Epithelial cell of proximal tubule (primary cell): ENCODE measurements at regions not wholly inside any gene's neighbourhood (a gene's known extent, or its start where the extent isn't known, plus 50 kb on each side); places are given as distances from the start of the nearest gene placed in this dataset.
"Not testable (repeated sequence)": the region's sequence is repeated elsewhere in the genome, so short reads cannot be mapped to it uniquely, and the experiment has no call there.

Source experiments
- DNase-seq: peaks from one replicate; pipeline ENCODE4 v3.0.0-alpha.2; 2011; ENCODE audit warnings: low read depth
- H3K4me3 ChIP-seq: 2 replicates; pipeline ENCODE4 v1.5.1; 2011; ENCODE audit warnings: low read depth, mild to moderate bottlenecking, low read length
- TF ChIP-seq, protein P1 (sequence below): conservative IDR thresholded peaks from 2 replicates; pipeline ENCODE4 v1.5.1; 2012; ENCODE audit warnings: low read depth, mild to moderate bottlenecking, low read length

DNA sequence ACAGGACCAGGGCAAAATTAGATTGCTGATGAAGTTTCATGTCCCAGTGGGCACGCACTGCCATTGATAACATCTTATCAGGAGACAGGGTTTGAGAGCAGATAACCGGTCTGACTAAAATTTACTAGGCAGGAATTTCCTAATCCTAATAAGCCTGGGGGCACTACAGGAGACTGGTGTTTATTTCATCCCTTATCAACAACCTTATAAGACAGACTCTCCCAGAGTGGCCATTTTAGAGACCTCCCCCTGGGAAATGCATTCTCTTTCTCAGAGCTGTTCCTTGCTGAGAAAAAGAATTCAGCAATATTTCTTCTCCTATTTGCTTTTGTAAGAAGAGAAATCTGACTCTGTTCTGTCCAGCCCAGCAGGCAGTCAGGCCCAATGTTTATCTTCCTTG is 423.4 kb upstream of the IMPG1 start:
- no peak for DNase-seq
- no peak overlapping the region for H3K4me3 ChIP-seq
- TF ChIP-seq, protein P1, sequence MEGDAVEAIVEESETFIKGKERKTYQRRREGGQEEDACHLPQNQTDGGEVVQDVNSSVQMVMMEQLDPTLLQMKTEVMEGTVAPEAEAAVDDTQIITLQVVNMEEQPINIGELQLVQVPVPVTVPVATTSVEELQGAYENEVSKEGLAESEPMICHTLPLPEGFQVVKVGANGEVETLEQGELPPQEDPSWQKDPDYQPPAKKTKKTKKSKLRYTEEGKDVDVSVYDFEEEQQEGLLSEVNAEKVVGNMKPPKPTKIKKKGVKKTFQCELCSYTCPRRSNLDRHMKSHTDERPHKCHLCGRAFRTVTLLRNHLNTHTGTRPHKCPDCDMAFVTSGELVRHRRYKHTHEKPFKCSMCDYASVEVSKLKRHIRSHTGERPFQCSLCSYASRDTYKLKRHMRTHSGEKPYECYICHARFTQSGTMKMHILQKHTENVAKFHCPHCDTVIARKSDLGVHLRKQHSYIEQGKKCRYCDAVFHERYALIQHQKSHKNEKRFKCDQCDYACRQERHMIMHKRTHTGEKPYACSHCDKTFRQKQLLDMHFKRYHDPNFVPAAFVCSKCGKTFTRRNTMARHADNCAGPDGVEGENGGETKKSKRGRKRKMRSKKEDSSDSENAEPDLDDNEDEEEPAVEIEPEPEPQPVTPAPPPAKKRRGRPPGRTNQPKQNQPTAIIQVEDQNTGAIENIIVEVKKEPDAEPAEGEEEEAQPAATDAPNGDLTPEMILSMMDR: no peak

DNA sequence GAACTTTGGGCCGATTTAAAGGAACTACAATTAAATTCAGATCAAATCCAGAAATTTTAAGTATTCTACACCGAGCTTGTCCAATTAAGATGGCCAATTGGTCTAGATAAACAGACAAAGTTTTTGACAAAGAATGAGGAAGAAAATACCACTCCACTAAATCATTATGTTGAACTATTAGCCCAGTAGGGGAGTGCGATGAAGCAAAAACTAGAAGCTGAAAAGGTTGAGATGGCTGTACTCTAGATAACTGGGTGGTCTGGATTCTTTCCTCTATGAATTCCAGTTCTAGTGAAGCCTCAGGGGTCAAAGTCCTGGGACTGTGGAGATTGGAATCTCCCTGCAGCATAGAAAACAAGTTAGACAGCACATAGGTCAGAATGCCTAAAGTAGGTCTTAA is 418.9 kb upstream of the IMPG1 start:
- not testable (repeated sequence) for DNase-seq, H3K4me3 ChIP-seq

DNA sequence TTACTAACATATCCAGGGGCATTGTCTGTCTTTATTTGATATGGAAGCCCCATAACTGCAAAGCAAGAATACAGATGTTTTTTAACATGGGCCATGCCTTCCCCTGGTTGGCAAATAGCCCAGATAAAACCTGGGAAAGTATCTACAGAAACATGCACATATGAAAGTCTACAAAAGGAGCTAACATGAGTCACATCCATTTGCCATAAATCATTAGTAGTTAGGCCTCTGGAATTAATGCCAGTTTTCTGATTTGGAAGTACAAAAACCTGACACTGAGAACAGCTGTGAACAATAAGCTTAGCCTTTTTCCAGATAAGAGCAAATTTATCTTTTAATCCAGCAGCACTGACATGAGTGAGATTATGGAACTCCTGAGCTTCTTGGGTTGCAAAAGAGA is 418.0 kb upstream of the IMPG1 start:
- TF ChIP-seq, protein P1: no peak
- no peak overlapping the region for H3K4me3 ChIP-seq
- DNase-seq: no peak

DNA sequence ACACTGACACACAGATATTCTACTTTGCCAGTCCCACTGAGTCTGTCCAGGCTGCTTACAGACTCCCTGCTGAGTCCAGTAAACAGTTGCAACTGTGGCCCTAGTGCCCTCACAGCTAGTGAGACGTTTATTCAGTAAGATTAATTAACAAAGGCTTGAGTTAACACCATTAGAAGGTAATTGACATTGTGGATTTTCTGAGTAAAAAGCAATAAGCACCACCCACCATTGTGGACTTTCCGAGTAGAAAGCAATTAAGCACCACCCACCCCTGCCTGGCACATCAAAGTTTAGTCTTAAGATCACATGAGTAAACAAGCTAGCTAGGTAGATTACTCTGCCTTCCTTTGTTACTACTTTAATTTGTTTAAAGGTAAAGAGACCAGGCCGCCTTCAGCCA is 408.6 kb upstream of the IMPG1 start:
- H3K4me3 ChIP-seq: no peak overlapping the region
- TF ChIP-seq, protein P1: no peak
- DNase-seq: no peak

DNA sequence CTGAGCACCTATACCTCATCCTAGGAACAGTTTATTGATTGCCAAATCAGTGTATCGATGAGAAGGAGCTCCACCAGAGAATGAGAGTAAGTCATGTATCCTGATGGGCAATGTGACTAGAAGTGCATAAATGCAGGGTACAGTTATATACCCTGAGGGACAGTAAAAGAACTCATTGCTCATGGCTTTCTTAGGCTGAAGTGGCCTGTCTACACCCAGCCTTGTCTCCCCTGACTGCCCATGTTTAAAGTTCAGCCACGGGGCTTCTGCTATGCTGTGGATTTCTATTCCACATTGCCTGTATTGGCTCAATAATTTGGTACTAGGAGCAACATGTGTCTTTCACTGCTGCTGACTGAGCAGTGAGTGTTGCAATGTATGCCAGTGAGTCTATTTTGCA is 400.4 kb upstream of the IMPG1 start:
- no peak overlapping the region for H3K4me3 ChIP-seq
- TF ChIP-seq, protein P1: no peak
- no peak for DNase-seq

DNA sequence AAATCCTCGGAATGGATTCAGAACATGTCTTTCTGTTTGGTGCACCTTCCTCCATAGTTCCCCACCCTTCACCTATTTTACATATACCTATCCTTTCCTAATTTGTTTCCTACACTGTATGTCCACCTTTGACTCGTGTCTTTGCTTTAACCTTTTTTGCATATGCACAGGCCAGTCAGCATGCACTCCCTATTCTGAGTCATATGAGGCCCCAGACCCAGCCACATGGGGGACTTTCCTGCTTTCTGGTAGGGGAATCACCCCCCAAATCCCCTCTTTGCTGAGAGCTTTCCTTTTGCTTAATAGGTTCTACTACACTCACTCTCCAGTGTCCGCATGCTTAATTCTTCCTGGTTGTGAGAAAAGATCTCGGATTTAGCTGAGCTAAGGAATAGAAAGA is 393.8 kb upstream of the IMPG1 start:
- TF ChIP-seq, protein P1: no peak
- no peak for DNase-seq
- no peak overlapping the region for H3K4me3 ChIP-seq

DNA sequence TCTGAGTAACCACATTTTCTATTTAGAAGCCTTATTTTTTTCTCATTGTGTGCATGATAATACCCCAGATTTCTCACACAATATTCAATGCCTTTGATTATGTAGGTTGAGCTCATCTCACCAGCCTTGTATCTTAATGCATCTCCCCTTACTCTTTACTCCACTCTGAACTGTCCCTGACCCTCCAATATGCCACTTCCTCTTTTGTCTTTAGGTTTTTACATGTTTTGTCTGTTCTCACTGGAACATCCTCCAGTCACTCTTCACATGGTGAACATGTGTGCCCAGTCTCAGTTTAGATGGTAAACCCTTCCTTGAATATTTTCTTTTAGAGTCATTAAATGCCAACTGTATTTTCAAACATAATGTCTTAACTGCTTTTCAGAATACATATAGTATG is 392.9 kb upstream of the IMPG1 start:
- no peak for DNase-seq
- TF ChIP-seq, protein P1: no peak
- no peak overlapping the region for H3K4me3 ChIP-seq

DNA sequence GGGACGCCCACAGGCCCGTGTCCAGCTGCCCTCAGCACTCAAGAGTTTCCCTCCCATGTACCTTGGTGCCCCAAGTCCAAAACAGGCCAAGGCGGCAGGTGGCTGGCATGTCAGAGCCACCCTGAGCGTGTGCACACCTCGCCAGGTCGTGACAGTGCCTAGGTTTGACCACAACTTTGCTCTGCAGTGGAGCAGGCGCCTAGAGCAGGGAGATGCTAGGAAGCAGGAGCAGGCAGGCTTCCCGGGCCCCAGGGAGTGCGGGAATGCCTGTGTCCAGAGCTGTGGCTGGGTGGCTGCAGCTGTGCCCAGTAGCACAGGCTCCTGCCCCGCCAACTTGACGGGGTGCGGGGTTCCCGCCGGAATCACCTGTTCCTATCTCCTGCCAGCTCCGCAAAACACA is 380.8 kb upstream of the IMPG1 start:
- no peak overlapping the region for H3K4me3 ChIP-seq
- TF ChIP-seq, protein P1: no peak
- no peak for DNase-seq
